Thoracic aorta (tissue), 2 donors: ENCODE measurements at regions not wholly inside any gene's neighbourhood (a gene's known extent, or its start where the extent isn't known, plus 50 kb on each side); places are given as distances from the start of the nearest gene placed in this dataset.

Experiments
- ATAC-seq: fragments of 150-250 bp; one replicate; pipeline ENCODE4 v1.8.0; 2017; ENCODE audit warnings: low read depth; ENCODE audit not compliant: insufficient number of reproducible peaks, low FRiP score
- DNase-seq: peaks from one replicate; pipeline ENCODE4 v3.0.0-alpha.2; 2020; ENCODE audit warnings: low spot score
- H3K27ac ChIP-seq, 2 donors: fragments of 200-600 bp; sonication (generic); 1 replicate in 1 of 2; 2 replicates in 1 of 2; pipeline ENCODE4 v1.5.1; 2016; ENCODE audit warnings: mild to moderate bottlenecking in 2 of 2, moderate library complexity in 2 of 2
- H3K27me3 ChIP-seq: fragments of 200-600 bp; sonication (generic); replicated peaks from 2 replicates; pipeline ENCODE4 v1.6.0; 2016; ENCODE audit warnings: mild to moderate bottlenecking; ENCODE audit not compliant: insufficient read depth
- H3K36me3 ChIP-seq: fragments of 200-600 bp; sonication (generic); one replicate; pipeline ENCODE4 v1.5.1; 2016
- H3K4me1 ChIP-seq, 2 donors: fragments of 200-600 bp; sonication (generic); 1 replicate in 1 of 2; 2 replicates in 1 of 2; pipeline versions ENCODE4 v1.5.1 to v1.6.0; 2016; ENCODE audit warnings: low read depth in 2 of 2, mild to moderate bottlenecking in 1 of 2; ENCODE audit not compliant: control insufficient read depth in 1 of 2
- H3K4me3 ChIP-seq: fragments of 200-600 bp; sonication (generic); 2 replicates; pipeline ENCODE4 v1.5.1; 2016; ENCODE audit warnings: mild to moderate bottlenecking
- H3K9me3 ChIP-seq: fragments of 200-600 bp; sonication (generic); 2 replicates; pipeline ENCODE4 v1.5.1; 2016
- TF ChIP-seq, protein P1 (sequence below): fragments of 200-600 bp; sonication (generic); IDR thresholded peaks from one replicate; pipeline ENCODE4 v1.5.1; 2019; ENCODE audit warnings: antibody characterized with exemption

DNA sequence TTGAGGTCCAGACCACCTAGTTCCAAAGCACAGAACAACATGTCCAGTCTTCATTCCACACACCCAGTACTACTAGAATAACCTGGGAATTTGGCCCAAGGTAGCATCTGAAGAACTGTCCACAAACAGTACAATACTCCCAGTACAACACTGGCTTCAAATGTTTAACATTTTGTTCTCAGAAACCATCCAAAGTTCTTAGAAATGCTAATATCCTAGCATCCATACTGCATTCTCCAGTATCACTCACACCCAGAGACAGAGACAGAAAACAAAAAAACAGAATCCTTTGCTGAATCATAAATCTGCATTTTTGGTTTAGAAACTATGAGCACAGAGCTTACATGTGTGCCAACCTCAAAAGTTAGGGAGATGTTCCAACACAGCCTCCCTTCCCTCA is 490.8 kb downstream of the FOXO1 start:
- Histone ChIP-seq H3K36me3 (no peaks in the 10 kb centered on the region), H3K27ac (no peak overlapping the region), H3K4me1 (no peaks in the 10 kb centered on the region), H3K4me3 (no peak overlapping the region), H3K9me3 (no peaks in the 10 kb centered on the region), H3K27me3 (no peaks in the 10 kb centered on the region)
- ATAC-seq, result no peak
- TF ChIP-seq, protein P1, sequence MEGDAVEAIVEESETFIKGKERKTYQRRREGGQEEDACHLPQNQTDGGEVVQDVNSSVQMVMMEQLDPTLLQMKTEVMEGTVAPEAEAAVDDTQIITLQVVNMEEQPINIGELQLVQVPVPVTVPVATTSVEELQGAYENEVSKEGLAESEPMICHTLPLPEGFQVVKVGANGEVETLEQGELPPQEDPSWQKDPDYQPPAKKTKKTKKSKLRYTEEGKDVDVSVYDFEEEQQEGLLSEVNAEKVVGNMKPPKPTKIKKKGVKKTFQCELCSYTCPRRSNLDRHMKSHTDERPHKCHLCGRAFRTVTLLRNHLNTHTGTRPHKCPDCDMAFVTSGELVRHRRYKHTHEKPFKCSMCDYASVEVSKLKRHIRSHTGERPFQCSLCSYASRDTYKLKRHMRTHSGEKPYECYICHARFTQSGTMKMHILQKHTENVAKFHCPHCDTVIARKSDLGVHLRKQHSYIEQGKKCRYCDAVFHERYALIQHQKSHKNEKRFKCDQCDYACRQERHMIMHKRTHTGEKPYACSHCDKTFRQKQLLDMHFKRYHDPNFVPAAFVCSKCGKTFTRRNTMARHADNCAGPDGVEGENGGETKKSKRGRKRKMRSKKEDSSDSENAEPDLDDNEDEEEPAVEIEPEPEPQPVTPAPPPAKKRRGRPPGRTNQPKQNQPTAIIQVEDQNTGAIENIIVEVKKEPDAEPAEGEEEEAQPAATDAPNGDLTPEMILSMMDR, result no peak
- DNase-seq, result no peak

DNA sequence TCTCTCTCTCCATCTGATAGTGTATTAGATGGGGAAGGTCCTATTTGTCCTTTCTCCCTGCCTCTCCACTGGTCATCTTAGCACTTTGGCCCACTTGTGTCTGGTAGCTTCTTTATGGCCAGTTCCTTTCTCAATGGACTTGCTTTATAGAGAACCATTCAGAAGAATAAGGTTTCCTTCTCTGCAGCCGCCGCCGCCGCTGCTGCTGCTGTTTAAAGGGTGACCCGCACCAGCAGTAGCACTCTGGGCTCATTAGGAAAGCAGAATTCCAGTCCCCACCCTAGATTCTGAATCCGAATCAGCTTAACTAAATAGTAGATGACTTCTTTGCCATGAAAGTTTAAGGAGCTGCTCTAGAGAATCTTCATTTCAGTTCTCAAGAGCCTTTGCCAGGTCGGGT is 490.2 kb downstream of the FOXO1 start:
- TF ChIP-seq, protein P1, result no peak
- Histone ChIP-seq H3K27ac (no peak overlapping the region), H3K4me1 (peaks cover 0 to 2% of the 10 kb centered on the region in 2 donors), H3K9me3 (no peaks in the 10 kb centered on the region), H3K27me3 (no peaks in the 10 kb centered on the region), H3K4me3 (no peak overlapping the region), H3K36me3 (no peaks in the 10 kb centered on the region)
- DNase-seq, result no peak
- ATAC-seq, result no peak

DNA sequence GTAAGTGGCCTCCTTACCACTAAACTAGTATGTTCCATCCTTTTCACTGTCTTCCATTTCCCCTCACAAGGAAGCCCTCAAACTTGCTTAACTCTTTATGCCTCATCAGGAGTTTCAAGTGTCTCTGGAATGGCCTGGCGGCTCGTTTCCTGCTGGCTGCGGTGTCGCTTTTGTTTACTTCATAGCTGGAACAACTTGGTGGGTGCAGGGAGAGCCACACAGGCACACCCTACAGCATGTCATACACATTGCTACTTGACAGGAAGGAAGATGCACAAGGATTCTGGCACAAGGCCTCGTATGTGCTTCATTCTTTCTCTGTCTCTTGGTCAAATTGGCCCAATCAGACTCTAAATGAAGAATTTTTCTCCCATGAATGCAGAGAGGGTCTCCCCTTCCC is 488.3 kb downstream of the FOXO1 start:
- H3K36me3 ChIP-seq, result no peaks in the 10 kb centered on the region
- DNase-seq (no peak), ATAC-seq (no peak)
- peaks cover 0 to 6% of the 10 kb centered on the region in 2 donors for H3K4me1 ChIP-seq
- H3K4me3 ChIP-seq, result no peak overlapping the region
- H3K27me3 ChIP-seq, result no peaks in the 10 kb centered on the region
- H3K27ac ChIP-seq, result no peak overlapping the region
- TF ChIP-seq, protein P1, result no peak
- H3K9me3 ChIP-seq, result no peaks in the 10 kb centered on the region

DNA sequence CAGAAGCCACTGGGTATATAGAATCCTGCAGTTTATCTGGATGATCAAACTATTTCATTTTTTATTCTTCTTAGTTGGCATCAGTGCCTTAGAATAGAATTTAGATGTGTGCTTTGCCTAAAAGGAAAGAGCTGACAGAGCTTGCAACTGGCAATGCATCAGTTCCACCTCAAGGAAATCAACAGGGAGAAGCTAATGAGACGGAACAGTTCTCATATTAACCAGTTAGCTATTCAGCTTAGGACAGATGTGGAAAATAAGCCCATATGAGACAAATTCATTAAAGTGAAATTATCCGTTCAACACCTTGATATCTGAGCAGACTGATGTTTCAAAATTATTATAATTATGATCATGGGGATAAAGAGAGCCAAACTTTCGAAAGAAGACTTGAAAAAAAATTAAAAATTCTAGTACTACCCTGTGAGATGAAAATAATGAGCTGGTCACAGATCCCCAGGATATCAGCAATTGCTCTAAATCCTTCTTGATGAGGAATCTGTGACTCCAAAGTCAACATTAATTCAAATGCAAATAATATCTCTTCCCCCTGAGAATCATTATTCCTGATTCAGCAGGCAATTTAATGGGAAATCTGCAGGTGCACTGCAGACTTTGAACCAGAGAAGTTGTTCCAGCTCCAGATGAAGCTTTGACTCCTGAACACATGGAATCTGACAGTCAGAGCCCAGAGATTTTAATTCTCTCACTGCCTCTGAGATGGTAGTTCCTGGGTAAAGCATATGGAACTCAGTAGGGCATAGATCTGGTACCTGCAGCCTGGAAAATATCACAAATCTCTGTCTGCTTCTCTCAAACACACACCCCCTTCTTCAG is 486.8 kb downstream of the FOXO1 start:
- H3K36me3 ChIP-seq, result no peaks in the 10 kb centered on the region
- H3K9me3 ChIP-seq, result no peaks in the 10 kb centered on the region
- H3K27me3 ChIP-seq, result no peaks in the 10 kb centered on the region
- TF ChIP-seq, protein P1, result no peak
- H3K4me1 ChIP-seq, result peaks cover 0 to 8% of the 10 kb centered on the region in 2 donors
- no peak for DNase-seq
- ATAC-seq, result no peak
- H3K27ac ChIP-seq, result no peak overlapping the region
- H3K4me3 ChIP-seq, result no peak overlapping the region

DNA sequence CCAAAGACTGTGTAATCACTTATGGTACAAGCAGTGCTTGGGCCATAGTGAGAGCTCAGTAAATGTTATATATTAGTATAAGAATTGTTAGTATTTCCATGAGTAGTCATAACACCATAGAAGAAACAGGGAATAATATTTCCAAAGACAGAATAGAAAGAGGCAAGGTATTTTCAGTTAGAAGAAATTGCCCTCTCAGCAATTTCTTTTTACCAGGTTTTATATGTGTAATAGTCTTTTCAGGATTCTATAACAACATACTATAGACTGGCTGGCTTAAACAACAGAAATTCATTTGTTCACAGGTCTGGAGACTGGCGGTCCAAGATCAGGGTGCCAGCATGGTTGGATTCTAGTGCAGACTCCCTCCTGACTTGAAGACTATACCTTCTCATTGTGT is 485.7 kb downstream of the FOXO1 start:
- H3K27ac ChIP-seq, result no peak overlapping the region
- H3K4me1 ChIP-seq, result peaks cover 3 to 17% of the 10 kb centered on the region in 2 donors
- no peaks in the 10 kb centered on the region for H3K36me3 ChIP-seq
- ATAC-seq, result no peak
- no peak overlapping the region for H3K4me3 ChIP-seq
- H3K27me3 ChIP-seq, result no peaks in the 10 kb centered on the region
- H3K9me3 ChIP-seq, result no peaks in the 10 kb centered on the region
- TF ChIP-seq, protein P1, result no peak
- no peak for DNase-seq
